Esophagus squamous epithelium (tissue), 4 donors: ENCODE measurements at regions not wholly inside any gene's neighbourhood (a gene's known extent, or its start where the extent isn't known, plus 50 kb on each side); places are given as distances from the start of the nearest gene placed in this dataset.

Experiments used
- POLR2A ChIP-seq, 4 donors: fragments of 450-650 bp; IDR thresholded peaks; one replicate each; pipeline ENCODE4 v1.6.1; 2017; ENCODE audit warnings: antibody characterized with exemption in 4 of 4, mild to moderate bottlenecking in 4 of 4, moderate library complexity in 3 of 4
- TF ChIP-seq, protein P1 (sequence below), 6 experiments: fragments of 450-650 bp in 4 of 6; fragments of 200-600 bp in 2 of 6; sonication (generic) in 2 of 6; IDR thresholded peaks; one replicate each; pipeline ENCODE4 v1.5.1; 2016 to 2019; ENCODE audit warnings: antibody characterized with exemption in 6 of 6, mild to moderate bottlenecking in 4 of 6, moderate library complexity in 4 of 6

DNA sequence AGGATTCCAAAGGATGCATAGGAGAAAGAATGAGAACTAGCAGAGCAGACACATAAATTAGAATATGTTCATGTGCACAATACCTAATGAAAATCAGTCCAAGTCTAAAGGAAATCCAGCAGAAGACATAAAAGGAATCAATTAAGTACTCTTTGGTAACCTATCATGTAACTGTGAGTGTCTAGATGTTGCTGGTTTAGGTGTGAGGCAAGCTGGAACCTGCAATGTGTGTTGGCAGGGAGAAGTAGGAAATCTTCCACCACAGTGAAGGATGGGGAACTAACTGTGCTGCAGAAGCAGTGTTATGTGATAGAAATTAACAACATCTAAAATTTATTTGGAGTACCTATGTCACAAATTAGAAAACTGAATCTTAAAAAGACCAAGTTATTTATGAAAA lies 330.8 kb upstream of the DKK2 start:
- TF ChIP-seq, protein P1, sequence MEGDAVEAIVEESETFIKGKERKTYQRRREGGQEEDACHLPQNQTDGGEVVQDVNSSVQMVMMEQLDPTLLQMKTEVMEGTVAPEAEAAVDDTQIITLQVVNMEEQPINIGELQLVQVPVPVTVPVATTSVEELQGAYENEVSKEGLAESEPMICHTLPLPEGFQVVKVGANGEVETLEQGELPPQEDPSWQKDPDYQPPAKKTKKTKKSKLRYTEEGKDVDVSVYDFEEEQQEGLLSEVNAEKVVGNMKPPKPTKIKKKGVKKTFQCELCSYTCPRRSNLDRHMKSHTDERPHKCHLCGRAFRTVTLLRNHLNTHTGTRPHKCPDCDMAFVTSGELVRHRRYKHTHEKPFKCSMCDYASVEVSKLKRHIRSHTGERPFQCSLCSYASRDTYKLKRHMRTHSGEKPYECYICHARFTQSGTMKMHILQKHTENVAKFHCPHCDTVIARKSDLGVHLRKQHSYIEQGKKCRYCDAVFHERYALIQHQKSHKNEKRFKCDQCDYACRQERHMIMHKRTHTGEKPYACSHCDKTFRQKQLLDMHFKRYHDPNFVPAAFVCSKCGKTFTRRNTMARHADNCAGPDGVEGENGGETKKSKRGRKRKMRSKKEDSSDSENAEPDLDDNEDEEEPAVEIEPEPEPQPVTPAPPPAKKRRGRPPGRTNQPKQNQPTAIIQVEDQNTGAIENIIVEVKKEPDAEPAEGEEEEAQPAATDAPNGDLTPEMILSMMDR (IDR thresholded peaks at IDR 0.05) = no peak
- no peak for TF ChIP-seq POLR2A (IDR thresholded peaks at IDR 0.05)
